MM.1S (cell line): ENCODE measurements at regions not wholly inside any gene's neighbourhood (a gene's known extent, or its start where the extent isn't known, plus 50 kb on each side); places are given as distances from the start of the nearest gene placed in this dataset.

Experiments used
- EZH2 ChIP-seq: fragments of 300-600 bp; sonication (generic); optimal IDR thresholded peaks from 2 replicates; pipeline ENCODE3; 2017; ENCODE audit warnings: low read depth, mild to moderate bottlenecking, antibody characterized with exemption, low read length, mixed read lengths
- TF ChIP-seq, protein P1 (sequence below): fragments of 300-600 bp; sonication (generic); IDR thresholded peaks from 2 replicates; pipeline ENCODE4 v1.5.1; 2016; ENCODE audit warnings: antibody characterized with exemption, low read length, mixed read lengths

- TF ChIP-seq, protein P1, sequence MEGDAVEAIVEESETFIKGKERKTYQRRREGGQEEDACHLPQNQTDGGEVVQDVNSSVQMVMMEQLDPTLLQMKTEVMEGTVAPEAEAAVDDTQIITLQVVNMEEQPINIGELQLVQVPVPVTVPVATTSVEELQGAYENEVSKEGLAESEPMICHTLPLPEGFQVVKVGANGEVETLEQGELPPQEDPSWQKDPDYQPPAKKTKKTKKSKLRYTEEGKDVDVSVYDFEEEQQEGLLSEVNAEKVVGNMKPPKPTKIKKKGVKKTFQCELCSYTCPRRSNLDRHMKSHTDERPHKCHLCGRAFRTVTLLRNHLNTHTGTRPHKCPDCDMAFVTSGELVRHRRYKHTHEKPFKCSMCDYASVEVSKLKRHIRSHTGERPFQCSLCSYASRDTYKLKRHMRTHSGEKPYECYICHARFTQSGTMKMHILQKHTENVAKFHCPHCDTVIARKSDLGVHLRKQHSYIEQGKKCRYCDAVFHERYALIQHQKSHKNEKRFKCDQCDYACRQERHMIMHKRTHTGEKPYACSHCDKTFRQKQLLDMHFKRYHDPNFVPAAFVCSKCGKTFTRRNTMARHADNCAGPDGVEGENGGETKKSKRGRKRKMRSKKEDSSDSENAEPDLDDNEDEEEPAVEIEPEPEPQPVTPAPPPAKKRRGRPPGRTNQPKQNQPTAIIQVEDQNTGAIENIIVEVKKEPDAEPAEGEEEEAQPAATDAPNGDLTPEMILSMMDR = no peak
- no peak for TF ChIP-seq EZH2
Measured at GRCh38 chr7:42692621-42693020, 219.2 kb downstream of the C7orf25 start.
